ENCODE measurements at regions not wholly inside any gene's neighbourhood (a gene's known extent, or its start where the extent isn't known, plus 50 kb on each side); places are given as distances from the start of the nearest gene placed in this dataset.

- TF ChIP-seq, protein P1, sequence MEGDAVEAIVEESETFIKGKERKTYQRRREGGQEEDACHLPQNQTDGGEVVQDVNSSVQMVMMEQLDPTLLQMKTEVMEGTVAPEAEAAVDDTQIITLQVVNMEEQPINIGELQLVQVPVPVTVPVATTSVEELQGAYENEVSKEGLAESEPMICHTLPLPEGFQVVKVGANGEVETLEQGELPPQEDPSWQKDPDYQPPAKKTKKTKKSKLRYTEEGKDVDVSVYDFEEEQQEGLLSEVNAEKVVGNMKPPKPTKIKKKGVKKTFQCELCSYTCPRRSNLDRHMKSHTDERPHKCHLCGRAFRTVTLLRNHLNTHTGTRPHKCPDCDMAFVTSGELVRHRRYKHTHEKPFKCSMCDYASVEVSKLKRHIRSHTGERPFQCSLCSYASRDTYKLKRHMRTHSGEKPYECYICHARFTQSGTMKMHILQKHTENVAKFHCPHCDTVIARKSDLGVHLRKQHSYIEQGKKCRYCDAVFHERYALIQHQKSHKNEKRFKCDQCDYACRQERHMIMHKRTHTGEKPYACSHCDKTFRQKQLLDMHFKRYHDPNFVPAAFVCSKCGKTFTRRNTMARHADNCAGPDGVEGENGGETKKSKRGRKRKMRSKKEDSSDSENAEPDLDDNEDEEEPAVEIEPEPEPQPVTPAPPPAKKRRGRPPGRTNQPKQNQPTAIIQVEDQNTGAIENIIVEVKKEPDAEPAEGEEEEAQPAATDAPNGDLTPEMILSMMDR (IDR thresholded peaks at IDR 0.05) = no peak
- TF ChIP-seq EP300 (IDR thresholded peaks at IDR 0.05) = no peak
Measured at GRCh38 chrX:96386981-96387380, 297.7 kb upstream of the DIAPH2 start.
